ENCODE measurements at regions not wholly inside any gene's neighbourhood (a gene's known extent, or its start where the extent isn't known, plus 50 kb on each side); places are given as distances from the start of the nearest gene placed in this dataset.

DNA sequence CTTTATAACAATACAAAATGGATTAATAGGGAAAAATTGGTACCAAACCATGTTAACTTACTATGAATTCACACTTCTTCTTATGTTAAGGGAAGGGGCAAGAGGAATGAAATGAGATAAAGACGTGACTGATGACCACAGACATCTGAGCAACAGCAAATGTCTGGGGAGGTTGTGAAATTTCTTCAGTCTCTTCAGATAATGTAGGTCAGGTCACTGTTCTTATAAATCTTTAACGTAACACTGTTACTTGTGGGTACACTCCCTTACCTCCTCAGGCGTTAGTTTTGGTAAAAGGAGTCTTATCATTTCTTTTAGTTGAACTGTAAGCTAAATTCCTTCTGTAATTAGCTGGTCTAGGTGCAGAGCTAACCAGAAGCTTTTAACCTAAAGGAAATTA is 405.0 kb upstream of the LRFN5 start:
- no peak overlapping the region for H3K27ac ChIP-seq
- TF ChIP-seq ZFX (IDR thresholded peaks at IDR 0.05), result no peak
- no peak for TF ChIP-seq CTCF (conservative IDR thresholded peaks at IDR 0.05)

DNA sequence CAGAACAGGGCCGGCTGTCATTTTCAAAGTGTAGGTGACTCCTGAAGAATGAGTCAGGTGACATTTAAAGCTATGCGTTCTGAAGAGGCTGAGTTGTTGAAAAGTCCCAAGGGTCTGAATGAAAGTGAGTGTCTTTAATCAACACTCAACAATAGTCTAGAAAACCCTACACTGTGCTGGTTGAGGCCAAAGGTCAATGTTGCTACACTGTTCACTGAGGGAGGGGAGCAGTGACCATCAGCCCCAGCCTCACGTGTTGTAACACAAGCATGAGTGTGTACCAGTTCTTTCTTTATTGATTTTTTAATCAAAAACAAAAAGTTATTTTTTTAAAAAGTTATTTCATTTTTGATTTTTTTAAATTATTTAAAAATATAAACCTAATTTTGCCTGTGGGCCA is 418.8 kb upstream of the LRFN5 start:
- TF ChIP-seq CTCF (conservative IDR thresholded peaks at IDR 0.05), result no peak
- no peak for TF ChIP-seq ZFX (IDR thresholded peaks at IDR 0.05)
- H3K27ac ChIP-seq, result no peak overlapping the region

- H3K27ac ChIP-seq, result no peak overlapping the region
- TF ChIP-seq CTCF (conservative IDR thresholded peaks at IDR 0.05) (no peak), ZFX (IDR thresholded peaks at IDR 0.05) (no peak)
Observed at GRCh38 chr14:41171045-41171444, 435.6 kb upstream of the LRFN5 start.

GRCh38 chr14:41167040-41167439 is 439.6 kb upstream of the LRFN5 start:
- no peak overlapping the region for H3K27ac ChIP-seq
- TF ChIP-seq CTCF (conservative IDR thresholded peaks at IDR 0.05), result peak; percentile 33
- no peak for TF ChIP-seq ZFX (IDR thresholded peaks at IDR 0.05)

- H3K27ac ChIP-seq, result no peak overlapping the region
- TF ChIP-seq ZFX (IDR thresholded peaks at IDR 0.05) (no peak), CTCF (conservative IDR thresholded peaks at IDR 0.05) (no peak)
Observed at GRCh38 chr14:41154143-41154807, 452.4 kb upstream of the LRFN5 start.

DNA sequence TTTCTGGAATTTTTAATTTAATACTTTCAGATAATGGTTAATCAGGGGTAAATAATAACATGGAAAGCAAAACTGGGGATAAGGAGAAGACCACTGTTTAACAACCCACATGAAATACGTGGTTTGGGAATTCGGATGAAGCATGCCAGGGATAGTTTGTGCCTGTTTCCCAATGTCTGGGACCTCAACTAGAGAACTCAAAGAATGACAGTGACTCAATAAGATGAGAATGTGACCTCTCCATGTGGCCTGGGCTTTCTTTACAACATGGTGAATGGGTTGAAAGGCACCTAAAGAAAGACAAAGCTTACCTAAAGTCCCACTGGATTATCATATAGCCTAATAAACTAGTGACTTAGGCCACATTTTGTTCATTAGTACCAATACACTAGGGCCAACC is 460.3 kb upstream of the LRFN5 start:
- TF ChIP-seq ZFX (IDR thresholded peaks at IDR 0.05) (no peak), CTCF (conservative IDR thresholded peaks at IDR 0.05) (no peak)
- H3K27ac ChIP-seq, result no peak overlapping the region

DNA sequence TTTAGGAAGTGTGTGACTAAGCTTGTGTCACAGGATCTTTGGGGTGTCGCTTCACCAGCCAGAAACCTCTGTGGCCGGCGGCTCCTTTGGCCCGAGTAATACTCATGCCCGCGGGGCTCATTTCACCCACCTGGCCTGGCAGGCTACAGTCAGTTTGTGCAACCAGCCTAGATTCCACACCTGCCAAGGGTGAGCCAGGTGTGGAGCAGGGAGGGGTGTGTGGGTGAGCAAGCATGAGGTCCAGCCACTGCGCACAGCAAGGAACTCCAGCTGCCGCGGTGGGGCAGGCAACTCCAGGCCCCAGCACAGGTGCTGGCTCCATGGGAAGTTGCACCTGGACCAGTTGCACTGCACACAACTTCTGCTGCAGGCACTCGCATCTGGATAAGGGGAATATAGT is 462.3 kb upstream of the LRFN5 start:
- H3K27ac ChIP-seq, result no peak overlapping the region
- no peak for TF ChIP-seq ZFX (IDR thresholded peaks at IDR 0.05)
- no peak for TF ChIP-seq CTCF (conservative IDR thresholded peaks at IDR 0.05)

Measured in C4-2B (cell line).